ENCODE measurements at regions not wholly inside any gene's neighbourhood (a gene's known extent, or its start where the extent isn't known, plus 50 kb on each side); places are given as distances from the start of the nearest gene placed in this dataset.

DNA sequence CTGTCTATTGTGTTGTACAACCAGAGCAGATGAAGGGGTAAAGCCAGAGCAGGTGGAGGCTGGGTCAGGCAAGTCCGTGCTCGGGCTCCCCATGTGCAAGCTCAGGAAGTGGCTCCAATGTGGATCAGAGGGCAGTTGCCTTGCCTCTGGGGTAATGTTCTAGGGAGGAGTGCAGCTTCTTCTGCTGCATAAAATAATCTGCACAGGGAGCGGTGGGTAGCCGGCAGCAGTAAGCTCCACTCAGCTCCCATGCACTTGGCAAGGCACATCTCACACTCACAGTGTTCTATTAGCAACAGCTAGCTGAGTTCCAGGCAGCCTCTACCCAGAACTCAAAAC, 565.3 kb upstream of the SLITRK1 start:
- TF ChIP-seq, protein P1, sequence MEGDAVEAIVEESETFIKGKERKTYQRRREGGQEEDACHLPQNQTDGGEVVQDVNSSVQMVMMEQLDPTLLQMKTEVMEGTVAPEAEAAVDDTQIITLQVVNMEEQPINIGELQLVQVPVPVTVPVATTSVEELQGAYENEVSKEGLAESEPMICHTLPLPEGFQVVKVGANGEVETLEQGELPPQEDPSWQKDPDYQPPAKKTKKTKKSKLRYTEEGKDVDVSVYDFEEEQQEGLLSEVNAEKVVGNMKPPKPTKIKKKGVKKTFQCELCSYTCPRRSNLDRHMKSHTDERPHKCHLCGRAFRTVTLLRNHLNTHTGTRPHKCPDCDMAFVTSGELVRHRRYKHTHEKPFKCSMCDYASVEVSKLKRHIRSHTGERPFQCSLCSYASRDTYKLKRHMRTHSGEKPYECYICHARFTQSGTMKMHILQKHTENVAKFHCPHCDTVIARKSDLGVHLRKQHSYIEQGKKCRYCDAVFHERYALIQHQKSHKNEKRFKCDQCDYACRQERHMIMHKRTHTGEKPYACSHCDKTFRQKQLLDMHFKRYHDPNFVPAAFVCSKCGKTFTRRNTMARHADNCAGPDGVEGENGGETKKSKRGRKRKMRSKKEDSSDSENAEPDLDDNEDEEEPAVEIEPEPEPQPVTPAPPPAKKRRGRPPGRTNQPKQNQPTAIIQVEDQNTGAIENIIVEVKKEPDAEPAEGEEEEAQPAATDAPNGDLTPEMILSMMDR (IDR thresholded peaks at IDR 0.05): no peak
- TF ChIP-seq POLR2AphosphoS5 (IDR thresholded peaks at IDR 0.05) (no peak), EP300 (IDR thresholded peaks at IDR 0.05) (no peak), POLR2A (IDR thresholded peaks at IDR 0.05) (no peak)

Data from stomach (tissue), 4 donors.